ENCODE measurements at regions not wholly inside any gene's neighbourhood (a gene's known extent, or its start where the extent isn't known, plus 50 kb on each side); places are given as distances from the start of the nearest gene placed in this dataset.

DNA sequence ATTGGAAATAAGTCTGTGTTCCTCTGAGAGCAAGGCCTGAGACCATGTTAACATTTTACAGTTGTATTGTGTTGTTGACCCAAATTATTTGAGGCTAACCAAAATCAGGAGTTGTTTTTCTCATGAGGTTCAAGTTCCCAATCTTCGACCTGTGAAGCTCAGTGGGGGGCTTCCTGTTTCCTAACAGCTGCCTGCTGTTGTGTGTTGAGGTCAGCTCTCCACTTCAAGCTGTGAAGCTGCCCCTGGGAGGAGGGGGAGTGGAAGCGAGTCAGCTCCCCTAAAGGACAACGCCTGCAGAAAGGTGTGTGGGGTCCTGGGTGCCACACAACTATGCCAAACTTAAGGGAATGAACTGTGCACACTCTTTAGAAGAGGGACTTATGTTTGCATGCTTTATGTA, 295.5 kb downstream of the IRX1 start:
- DNase-seq, result no peak

DNA sequence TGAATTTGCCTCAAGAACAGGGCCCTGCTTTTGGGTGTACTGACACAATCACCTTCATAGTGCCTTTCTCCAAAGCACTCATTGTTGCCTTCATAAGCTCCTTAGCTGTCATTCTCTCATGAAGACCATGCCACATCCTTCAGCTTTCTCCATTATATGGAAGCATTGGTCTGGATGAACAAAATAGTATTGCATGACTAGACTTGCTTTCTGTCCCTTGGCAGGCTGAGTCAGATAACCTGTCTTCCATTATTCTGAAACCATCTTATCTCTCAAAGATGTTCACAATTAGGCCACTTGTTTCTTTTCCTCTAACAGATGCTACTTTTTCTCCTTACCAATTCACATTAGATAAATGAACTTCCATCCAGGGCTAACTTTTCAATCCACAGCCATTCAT, 297.9 kb downstream of the IRX1 start:
- no peak for DNase-seq

DNA sequence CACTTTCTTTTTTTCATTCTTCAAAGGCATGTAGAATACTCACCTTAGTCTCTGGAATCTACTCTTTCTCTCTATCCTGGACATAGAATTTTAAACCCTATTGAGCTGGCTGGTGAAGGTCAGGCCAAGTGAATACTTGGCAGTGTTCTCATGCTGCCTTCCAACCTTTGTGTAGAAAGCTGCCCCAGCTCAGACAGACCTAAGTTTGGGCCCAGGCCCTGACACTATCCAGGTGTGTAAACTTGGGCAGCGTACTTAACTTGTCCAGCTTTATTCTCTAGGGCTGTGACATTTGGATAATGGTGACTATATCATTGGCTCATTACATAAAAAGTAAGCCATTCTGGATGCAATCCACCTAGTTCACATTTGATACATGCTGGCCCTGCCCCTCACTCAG, 298.3 kb downstream of the IRX1 start:
- no peak for DNase-seq

DNA sequence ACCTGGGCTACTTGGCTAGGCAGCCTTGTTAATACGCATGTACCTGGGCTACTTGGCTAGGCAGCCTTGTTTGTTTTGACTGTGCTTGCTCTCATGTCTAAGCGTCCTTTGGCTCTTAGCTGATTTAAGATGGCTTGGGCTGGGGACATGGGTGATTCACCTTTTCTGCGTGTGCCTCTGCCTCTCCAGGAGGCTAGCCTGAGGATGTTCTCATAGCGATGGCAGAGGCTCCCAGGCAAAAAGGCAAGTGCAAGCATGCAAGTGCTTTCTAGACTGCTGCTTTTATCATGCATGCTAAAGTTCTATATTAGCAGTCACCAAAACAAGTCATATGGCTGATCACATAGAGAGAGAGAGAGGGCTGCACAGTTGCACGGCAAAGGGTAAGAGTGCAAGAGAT, 300.5 kb downstream of the IRX1 start:
- DNase-seq, result no peak

DNA sequence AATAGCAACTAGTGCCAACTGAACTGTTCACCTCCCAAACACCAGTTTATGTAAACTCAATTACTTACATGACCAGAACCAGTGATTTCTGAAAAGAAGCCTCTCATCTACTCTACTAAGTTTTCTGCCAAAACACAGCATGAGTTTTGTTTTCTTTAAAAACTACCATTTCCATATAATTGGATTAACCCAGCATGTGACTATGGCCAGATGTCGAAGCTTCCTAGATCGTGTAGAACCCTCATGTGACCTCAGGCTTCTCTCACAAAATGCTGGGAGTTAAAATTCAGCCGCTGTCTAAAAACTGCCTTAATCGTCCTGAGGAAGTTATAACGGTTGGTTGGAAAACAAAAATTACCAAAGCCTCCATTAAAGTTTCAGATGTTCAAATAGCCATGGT, 303.5 kb downstream of the IRX1 start:
- DNase-seq, result no peak

DNA sequence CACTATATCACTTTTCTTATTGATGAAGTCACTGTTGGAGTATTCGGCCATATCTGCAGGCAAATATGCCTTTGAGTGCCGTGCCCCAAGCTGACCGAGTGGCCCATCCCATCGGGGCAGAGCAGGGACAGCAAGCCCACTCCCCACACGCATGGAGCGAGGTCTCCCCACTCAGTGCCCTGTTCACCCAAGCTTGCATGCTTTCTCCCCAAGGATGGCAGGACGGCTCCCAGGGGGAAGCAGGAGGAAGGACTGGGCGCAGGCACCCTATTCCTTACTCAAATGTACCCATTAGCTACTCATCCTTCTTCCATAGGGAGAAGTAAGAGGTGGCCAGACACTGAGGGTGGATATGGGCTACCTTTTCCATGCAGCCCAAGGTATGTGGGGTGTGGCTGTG, 309.0 kb downstream of the IRX1 start:
- DNase-seq, result no peak

DNA sequence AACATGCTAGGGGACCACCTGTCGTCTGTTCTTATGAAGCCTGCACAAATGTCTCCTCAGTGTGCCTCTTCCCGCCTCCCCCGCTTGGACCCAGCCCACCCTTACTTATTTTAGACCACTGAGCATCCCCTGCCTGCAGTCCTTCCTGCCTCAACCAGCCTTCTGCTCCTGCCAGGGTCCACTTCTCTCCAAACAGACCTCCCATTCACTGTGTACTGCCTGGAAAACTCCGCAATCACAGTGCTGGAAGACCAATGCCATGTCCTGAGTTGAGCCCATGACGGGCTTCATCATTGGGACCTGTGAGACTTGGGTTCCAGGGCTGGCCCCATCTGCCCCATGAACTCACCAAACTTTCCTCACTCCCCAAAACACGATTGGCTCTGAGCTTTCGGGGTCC, 309.4 kb downstream of the IRX1 start:
- DNase-seq, result no peak

DNA sequence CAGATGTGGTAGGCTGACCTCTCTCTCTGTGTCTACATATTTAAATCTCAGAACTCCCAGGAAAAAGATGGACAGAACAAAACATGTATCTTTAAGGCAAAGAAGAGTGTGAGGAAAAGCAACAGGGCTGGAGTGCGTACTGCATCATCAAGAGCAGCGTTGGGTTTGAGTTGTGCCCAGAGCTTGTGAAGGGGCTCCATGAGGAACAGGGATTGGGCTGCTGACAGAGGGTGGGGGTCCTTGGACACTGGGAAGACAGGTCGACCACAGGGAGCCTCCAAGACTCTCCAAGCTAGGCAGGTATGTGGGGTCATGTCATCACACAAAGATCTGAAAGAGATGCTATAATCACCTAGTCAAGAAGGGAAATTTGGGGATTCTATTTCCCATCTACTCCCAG, 309.9 kb downstream of the IRX1 start:
- DNase-seq, result no peak

DNA sequence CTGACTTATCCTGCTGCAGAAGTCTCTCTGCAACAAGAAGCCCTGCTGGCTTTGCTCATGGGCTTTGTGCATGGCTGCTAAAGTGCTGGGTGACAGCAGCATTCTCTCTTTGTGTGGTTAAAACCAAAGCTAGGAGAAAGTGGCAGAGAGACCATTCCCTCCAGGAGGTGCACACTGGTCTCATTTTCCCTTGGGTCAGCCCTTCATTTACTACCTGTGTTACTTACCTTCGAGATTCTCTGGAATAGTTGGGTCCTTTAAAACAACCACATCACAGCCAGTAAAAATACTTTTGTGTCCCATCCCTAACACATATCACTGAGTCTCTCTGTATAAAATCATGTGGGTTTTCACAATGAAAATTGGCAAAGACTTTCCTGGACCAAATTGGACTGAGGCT, 315.5 kb downstream of the IRX1 start:
- no peak for DNase-seq

DNA sequence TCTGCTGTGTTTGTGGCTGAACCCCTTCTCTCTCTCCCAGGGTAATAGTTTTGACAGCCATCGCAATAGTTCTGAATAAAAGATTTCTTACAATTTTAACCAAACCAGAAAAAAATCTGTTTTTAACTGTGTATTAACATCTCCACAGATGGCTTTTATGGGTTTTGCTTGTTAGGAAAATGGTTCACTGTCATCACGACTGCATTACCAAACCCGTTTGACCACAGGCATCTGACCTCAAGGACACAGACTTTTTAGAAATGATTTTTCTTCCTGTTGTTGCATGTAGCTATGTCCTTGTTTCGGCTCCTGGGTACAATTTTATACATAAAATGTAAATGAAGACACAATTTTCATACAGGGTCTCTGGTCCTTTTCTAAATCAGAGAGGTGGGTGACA, 316.1 kb downstream of the IRX1 start:
- no peak for DNase-seq

DNA sequence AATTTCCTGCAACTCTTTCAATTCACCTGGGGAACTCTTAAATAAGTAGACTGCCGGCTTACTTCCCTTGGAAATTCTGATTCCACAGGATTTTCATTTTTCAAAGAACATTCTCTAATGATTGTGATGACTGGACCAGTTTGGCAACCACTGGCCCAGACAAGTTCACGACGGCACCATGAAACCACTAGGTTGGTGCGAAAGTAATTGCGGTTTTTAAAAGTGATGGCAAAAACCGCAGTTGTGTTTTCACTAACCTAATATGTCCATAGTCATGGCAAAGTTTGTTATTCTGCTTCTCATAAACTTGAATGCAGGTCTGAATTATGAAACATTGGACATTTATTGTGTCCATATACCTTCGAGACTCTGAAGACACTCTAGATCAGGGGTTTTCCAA, 317.2 kb downstream of the IRX1 start:
- no peak for DNase-seq

DNA sequence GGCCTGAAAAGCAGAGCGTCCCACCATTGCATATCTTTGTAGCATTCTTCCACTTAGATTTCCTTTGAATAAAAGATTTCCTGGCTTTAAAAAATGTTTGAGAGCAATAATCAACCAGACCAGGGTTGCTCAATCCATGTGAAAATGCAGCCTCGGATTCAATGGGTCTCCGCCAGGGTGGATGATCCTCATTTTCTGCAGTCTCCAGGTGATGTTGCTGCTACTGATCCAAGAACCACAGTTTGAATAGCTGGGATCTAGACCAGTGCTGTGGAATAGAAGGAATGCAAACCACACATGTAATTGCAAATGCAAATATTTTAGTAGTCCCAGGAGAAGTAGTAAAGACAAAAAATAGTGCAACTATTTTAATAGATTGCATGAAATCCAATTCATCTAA, 317.6 kb downstream of the IRX1 start:
- no peak for DNase-seq

DNA sequence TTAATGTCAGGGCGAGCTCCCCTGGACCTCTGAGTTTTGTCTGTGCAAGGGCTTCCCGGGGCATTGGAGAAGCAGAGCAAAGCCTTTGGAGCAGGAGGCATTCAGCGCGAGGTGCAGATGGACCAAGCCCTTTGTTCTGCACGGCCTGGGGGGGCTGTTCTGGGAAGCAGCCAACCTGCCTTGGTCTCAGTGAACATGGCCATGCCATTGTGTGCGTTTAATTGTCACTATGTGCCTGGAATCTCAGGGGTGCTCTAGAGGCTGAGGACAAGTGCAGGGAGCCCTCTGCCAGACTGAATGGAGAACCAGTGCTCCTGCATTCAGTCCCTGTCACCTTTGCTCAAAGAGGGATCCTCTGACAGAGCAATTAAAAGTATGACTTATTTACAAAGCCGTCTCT, 329.4 kb downstream of the IRX1 start:
- no peak for DNase-seq

DNA sequence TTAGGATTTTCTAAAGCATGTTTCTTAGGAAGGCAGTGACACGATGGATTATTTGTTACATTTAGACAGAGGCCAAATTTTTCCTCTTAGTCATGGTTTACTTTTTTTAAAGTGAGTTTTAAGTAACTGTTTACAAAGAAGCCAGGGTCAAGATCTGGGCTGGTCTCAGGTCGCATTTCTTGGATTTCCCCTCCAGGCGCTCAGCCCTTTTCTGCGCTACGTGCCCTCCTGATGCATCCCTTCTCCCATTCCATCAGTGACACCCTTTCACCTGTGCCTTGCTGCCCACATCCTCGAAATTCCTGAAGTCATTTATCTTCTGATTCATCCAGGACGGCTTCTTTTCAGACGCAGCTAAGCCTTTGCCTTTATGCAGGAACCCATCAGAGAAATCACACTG, 330.3 kb downstream of the IRX1 start:
- no peak for DNase-seq

DNA sequence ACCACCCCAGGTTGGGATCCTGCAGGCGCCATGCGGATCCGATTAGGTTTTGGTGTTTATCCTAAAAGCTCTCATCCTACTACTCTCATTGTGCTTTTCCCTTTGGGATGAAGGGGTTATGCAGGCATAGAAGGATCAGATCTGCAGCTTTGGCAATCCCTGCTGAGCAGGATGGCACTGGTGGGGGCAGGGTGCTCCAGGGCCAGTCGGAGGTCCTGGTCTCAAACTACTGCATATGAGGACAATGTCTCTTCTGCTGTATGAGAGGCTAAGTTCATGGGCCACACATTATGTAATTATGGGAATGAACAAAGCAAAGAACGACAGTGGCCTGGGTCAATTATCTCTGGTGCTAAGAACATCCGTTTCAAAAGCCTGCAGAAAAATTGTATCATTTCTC, 334.2 kb downstream of the IRX1 start:
- DNase-seq, result no peak

DNA sequence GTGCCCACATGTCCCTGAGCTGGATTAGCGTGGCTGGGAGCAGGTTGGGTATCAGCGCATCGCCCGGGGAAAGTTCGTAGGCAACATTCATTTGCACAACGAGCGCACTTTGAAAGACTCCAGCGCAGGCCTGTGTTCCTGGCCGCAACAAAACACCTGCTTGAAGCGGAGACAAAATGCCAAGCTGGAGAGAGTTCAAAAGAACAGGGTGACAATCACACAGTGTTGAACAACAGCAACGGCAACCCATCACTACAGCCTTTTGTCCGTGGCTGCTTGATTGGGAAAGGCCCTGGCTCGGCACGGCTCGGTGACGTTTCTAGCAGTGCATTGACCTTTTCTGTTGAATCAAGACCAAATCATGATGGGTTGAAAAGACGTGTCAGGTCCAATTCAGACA, 336.3 kb downstream of the IRX1 start:
- no peak for DNase-seq

DNA sequence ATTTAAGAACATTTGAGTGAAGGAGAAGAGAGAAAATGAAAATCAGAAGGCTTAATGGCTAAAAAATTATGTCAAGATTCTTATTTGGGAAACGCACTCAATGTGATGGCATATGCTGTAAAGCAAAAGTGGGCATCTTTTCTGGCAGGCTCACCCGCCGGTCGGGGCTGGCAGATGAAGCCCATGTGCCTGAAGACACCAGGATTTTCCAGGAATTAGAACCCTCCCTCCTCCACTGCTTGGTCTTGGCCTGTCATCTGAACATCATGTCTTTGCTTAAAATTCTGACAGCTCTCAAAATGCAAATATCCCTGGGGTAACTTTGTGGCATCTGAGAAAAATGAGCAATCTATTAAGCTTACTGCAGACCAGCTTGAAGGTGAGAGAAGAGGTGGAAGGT, 337.9 kb downstream of the IRX1 start:
- no peak for DNase-seq

DNA sequence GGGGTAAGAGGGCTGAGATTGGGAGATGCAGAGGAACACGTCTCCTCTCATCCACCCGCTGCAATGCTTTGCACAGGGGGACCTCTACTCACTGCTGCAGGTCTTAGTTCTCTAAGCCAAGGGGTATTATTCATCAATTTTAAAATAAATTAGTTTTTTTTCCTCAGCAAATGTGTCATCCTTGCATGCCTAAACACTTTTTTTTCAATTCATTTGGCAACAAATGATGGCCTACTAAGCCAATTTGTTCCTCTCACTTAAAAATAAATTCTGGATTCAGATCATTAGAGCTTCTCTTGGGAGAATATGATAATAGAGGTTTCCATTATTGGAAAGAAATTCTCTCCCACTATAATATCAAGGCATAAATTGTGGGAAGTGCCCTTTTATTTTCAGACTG, 338.3 kb downstream of the IRX1 start:
- no peak for DNase-seq

DNA sequence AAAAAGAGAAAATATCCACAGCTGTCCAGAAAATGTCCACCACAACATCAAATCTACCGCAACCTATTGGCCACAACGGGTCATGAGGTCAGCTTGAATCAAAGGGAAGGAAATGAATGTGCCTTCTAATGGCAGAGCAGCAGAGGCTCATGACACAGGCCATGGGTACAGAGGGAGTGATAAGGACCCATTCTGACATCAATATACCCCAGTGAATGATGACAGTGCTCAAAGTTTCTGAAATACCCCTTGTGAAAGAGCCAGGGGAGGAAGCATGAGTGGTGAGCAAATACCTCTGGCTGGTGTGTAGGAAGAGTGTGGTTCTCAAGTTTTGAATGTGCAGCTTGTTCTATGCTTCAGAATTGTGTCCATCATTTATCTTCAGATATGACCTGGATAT, 348.2 kb downstream of the IRX1 start:
- no peak for DNase-seq

DNA sequence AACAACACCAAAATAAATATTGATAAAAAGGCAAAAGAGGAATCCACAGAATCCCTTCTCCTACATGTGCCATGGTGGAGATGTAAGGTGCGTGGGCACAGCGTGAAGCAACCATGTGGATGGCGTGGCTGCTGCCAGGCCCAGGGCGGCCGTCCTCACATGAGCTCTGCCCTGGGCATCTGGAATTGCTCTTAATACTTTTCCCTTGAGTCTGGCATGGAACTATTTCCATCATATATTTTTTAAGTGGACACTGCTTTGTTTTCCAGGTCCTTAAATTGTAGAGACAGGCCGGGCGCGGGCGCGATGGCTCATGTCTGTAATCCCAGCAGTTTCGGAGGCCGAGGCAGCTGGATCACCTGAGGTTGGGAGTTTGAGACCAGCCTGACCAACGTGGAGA, 349.3 kb downstream of the IRX1 start:
- no peak for DNase-seq

DNA sequence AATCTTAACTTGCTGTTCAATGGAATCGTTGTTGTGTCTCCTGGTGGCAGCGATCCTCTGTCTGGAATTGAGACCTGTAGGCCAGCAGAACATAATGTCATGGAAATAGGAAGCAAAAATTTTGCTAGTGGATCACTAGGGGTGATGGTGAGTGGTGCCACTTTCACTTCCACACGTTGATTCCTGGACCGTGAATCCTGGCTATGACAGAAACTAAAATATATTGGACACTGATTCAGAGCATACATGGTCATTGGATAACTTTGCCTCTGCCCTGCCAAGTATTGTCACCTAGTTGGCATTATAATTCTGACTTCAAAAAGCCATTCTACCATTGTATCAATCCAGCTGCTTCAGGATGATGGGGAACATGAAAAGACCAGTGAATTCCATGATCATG, 353.2 kb downstream of the IRX1 start:
- no peak for DNase-seq

DNA sequence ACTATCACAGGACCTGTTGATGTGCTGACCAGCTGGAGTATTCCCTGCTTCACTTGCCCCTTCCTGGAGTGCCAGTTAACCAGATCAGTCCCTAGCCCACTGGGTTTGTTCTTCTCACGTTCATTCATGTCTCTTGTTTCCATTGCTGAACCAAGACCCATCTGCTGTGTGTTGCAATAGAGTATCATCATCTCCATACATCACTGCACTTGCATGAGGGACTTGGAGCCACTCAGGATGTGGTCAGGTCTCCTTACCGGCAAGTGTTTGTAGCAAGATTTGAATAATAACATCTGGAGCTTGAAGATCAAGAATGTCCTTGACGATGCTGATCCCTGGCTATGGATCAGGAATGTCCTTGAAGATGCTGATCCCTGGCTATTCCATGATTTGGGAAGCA, 358.6 kb downstream of the IRX1 start:
- no peak for DNase-seq

DNA sequence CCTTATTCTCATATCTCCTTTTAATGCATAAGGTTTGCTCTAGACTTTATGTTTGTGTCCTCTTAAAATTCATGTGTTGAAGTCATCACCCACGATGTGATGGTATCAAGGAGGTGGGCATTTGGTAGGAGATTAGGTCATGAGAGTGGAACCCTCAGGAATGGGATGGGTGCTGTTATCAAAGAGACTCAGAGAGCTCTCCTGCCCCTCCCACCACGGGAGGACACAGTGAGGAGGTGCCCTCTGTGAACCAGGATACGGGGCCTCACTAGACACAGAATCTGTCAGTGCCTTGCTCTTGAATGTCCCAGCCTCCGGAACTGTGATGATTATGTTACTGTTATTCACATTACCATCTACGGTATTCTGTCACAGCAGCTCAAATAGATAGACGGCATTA, 359.0 kb downstream of the IRX1 start:
- DNase-seq, result no peak

DNA sequence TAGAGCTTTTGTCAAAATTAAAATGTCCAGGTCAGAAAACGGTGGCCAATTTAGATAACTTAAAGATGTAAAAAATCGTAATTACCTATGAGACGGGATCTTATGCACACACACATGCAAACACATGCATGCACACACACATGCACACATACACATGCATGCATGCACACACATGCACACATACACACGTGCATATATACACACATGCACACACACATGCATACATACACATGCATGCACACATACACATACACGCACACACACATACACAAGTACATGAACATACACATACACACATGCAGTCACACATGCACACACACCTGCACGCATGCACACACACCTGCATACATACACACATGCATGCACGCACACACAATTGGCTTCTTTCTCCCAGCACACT, 362.0 kb downstream of the IRX1 start:
- no peak for DNase-seq

DNA sequence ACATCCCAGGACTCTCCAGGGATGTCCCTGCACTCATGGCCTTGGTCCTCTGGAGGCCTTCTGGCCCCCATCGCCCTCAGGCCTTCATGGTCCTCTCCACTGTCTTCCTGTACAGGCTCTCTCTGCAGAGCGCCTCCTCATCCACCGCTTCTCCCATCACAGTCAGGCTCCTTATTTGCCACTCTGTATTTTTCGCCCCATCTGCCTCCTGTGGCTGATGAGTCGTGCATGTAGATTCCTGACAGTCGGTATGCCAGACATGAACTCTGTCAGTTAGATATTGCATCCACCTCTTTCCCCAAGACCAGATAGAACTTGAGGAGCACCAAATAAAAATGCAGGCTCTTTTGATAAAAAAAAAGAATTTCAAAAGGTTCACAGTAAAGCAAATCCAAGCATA, 362.8 kb downstream of the IRX1 start:
- no peak for DNase-seq

DNA sequence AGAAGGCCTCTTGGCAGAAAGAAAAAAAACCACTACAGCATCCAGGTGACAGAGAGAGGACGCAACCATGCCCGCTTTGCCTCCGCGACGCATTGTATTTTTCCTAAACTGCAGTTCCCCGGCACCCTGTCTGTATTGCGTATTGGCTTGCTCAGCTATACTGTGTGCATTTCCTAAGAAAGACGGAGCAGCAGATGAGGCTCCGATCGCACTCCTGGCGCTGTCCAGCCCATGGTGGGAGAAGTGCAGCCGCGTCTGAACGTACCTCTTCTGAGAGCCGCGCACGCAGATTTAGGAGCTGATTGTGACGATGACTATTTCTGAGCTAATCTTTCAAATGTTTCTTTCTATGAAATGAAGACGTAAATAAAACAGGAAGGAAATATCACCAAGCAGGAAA, 366.5 kb downstream of the IRX1 start:
- DNase-seq, result no peak

DNA sequence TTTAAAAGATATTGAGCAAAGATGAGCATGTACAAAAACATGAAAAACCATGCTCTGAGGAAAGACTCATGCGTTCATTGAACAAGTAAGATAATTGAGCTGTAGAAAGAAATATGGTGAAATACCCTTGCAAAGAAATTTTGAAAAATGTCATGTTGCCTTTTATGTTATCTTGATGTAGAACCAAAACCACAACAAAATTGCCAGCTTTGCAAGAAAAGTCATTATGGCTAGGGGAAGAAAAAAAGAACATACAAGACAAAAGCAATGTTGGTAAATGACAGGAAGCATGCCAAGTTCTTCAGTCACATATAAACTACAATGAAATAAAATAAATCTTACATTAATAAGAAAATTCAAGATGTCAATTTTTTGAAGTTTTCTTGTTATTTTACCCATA, 368.0 kb downstream of the IRX1 start:
- no peak for DNase-seq
